HG03095 (cell line): ENCODE measurements at regions not wholly inside any gene's neighbourhood (a gene's known extent, or its start where the extent isn't known, plus 50 kb on each side); places are given as distances from the start of the nearest gene placed in this dataset.
"Not testable (repeated sequence)": the region's sequence is repeated elsewhere in the genome, so short reads cannot be mapped to it uniquely, and the experiment has no call there.

ENCODE experiments used
- ATAC-seq: cut with Tn5 transposase; IDR thresholded peaks from one replicate; pipeline ENCODE4 v1.9.1; 2021; ENCODE audit warnings: moderate library complexity; ENCODE audit not compliant: unreplicated experiment

DNA sequence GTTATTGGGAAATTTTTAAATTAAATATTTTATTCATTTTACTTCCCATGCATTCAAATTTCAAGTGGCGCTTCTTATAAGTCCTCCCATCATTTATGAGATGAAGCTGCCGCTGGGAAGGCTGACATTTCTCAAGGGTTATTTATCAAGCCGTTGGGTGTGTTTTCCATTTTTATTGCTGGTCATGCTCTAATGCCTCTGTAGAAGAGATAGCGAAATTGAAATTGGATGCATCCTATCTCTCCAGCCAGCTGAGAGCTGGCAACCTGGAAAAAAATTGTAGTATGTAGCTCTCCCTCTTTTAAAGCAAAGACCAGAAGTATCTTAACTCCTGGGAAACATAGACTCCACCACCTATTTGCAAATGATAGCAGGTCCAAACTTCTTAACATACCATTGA is 135.9 kb downstream of the C6orf118 start:
- no peak for ATAC-seq

DNA sequence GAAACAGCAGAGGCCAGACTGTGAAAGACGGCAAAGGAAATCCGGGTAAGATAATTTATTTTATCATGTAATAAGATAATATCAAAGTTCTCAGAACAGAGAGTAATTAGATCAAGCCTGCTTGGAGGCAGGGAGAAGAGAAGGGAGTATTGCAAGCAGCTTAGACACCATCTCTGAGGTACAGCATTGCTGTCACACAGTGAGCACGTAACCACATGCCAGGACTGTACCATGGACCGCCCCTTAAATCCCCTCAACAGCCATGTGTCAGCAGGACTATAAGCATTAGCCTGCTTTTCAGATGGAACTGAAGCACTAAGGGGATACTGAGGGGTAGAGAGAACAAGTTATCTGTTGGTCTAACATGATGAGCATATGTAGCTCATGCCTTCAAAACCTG is 141.5 kb downstream of the C6orf118 start:
- no peak for ATAC-seq

DNA sequence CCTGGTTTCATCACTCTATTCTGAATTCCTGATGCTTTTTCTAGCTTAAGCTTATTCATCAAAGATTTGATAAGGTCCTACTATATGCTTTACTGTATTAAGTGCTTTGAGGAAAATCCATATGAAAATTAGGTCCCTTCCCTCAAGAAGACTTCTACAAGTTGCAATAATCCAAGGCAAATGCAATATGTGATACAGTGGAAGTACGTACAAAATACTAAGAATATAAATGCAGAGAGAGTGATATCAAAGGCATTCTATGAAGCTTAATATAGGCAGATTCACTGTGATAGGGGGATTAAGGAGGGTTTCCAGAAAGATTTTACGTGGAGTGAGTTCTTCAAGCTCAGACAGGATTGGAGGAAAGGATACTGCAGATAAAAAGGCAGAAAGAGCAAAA is 142.1 kb downstream of the C6orf118 start:
- ATAC-seq: no peak

DNA sequence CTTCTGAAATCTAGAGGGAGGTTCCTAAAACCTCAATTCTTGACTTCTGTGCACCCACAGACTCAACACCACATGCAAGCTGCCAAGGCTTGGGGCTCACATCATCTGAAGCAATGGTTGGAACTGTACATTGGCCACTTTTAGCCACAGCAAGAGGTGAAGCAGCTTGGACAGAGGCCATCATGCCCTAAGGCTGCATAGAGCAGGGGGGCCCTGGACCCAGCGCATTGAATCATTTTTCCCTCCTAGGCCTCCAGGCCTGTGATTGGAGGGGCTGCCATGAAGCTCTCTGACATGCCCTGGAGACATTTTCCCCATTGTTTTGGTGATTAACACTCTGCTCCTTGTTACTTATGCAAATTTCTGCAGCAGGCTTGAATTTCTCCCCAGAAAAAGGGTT is 145.9 kb downstream of the C6orf118 start:
- no peak for ATAC-seq

DNA sequence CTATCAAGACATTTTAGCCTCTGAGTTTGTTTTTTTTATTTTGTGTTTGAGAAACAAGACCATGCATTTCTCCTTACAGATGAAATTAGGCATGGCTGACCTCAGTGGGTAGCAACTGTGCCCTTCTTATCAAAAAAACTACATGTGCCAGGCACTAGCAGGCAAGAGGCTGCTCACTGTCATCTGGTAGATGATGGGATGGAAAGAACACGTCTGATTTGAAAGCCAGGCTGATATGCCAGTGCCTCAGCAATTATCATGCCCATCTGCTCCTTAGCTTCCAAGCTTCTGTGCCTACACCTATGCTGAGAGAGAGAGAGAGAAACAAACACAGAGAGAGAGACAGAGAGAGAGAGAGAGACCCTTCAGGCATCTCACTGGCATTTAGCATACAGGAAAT is 149.9 kb downstream of the C6orf118 start:
- ATAC-seq: no peak

DNA sequence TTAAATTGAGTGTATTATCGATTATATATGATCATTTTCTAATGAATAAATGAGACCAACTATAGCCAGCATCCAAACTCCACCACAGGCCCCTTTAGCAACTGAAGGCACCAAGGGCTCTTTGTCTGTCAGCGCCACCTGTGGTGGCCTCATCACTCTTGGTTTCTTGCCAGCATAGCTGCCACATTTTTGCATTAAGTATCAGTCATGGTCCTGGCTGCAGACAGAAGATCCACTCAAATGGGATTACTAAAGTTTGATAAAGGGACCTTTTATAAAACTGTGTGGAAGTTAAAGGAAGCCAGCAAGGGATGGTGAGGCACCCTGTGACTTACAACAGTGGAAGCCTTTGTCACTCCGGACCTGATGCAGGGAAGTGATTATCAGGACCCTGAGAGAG is 162.9 kb downstream of the C6orf118 start:
- no peak for ATAC-seq

DNA sequence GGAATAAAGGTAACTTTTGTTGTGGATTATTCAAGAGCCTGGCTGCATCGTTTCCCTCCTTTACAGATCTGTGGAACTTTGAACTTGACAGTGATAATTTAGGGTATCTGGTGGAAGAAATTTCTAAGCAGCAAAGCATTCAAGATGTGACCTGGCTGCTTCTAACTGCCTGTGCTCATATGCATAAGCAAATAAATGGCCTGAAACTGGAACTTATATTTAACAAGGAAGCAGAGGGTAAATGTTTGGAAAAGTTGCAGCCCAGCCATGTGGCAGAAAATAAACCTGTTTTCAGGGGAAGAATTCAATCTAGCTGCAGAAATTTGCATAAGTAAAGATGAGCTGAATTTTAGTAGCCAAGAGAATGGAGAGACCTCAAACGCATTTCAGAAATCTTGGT is 173.5 kb downstream of the C6orf118 start:
- ATAC-seq: no peak

DNA sequence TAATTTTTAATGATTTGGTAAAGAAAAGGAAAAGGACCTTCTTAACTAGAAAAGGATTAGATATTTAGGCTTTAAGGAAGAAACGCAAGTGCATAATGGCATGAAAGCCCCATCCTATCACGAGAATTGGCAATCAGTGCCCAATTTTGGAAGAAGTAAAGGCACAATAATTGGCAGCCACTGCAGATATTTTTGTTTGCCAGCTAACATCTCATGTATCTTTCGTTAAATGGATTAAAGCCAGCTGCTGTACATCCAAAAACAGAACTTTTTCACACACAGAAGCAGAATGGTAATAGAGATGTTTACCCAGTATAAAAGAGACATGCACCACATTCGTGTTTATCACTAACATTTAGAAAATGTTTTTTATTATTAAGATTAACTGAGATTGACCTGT is 180.3 kb downstream of the C6orf118 start:
- no peak for ATAC-seq

DNA sequence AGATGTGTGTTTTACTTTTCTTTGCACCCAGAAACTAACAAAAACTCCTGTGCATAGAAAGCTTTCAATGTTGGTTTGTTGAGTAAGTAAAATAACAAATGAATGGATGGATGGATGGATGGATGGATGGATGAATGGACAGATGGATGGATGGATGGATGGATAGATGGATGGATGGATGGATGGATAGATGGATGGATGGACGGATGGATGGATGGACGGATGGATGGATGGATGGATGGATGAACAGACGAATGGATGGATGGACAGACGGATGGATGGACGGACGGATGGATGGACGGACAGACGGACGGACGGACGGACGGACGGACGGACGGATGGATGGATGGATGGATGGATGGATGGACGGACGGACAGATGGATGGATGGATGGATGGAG is 181.7 kb downstream of the C6orf118 start:
- not testable (repeated sequence) for ATAC-seq

DNA sequence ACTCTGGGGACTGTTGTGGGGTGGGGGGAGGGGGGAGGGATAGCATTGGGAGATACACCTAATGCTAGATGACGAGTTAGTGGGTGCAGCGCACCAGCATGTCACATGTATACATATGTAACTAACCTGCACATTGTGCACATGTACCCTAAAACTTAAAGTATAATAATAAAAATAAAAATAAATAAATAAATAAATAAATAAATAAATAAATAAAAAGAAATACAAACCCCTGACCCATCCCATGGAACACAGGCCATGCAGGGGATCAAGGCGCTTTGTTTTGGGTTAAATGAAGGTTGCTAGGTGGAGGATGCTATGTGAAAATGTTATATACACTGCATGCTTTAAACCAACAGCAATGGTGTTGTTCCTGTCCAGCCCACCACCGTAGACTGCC is 184.7 kb downstream of the C6orf118 start:
- ATAC-seq: not testable (repeated sequence)

DNA sequence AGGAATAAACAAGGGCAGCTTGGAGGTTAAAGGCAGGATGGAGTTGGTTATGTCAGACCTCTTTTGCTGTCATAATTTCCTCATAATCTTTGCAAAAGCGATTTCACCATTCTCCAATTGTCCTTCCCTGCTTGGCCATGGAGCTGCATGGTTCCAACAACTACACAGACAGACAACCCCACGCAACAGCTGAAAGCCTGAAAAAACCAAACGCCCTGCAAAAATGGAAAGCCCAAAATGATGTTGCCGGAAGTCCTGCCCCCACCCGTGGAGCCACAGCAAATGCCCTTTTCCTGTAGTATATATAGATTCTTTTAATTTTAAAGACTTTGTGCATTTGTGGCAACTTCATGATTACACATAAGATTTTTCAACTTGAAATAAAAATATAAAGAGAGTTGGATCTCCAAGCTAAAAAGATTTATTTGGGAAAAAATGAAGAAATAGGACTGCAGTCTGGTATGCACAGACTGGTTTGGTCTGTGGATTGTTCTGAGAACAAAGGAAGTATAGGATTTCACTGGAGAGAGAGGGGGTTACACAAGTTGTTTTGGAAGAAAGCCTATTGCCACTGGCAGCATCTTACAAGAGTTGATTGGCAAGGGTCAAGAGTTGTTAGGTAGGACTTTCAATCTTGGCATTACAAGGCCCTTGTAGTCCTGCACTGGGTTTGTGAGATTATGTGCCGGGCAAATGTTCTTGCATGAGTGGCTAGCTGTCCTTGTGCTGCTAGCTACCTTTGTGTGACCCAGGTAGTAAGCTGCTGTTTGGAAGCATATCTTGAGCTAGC is 190.0 kb downstream of the C6orf118 start:
- ATAC-seq: no peak

DNA sequence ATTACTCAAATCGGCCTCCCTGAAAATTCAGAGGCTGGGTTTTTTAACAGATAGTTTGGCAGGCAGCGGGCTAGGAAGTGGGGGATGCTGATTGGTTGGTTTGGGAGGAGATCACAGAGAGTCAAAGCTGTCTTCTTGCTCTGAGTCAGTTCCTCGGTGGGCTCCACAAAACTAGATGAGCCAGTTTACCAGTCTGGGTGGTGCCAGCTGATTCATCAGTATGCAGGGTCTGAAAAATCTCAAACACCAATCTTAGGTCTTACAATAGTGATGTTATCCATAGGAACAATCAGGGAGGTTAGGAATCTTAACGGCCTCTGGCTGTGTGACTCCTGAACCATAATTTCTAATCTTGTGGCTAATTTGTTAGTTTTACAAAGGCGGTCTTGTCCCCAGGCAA is 190.7 kb downstream of the C6orf118 start:
- no peak for ATAC-seq

DNA sequence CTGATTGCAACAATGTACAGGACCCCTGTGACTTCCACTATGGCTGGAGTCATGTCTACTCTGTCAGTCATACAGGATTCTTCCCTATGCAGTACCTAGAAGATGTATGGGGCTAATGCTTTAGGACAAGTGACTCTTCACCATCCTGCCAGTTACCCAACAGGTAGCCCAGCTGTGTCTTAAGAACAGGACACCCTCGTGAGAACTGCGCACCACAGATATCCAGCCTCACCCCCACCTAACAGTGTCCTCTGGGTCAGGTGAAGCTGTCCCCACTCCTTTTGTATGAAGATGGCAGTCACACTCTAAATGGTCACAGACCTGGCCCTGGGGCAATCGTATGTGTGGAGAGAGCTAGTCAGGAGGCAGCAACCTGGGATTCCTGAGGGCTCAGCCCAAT is 191.6 kb downstream of the C6orf118 start:
- ATAC-seq: no peak

DNA sequence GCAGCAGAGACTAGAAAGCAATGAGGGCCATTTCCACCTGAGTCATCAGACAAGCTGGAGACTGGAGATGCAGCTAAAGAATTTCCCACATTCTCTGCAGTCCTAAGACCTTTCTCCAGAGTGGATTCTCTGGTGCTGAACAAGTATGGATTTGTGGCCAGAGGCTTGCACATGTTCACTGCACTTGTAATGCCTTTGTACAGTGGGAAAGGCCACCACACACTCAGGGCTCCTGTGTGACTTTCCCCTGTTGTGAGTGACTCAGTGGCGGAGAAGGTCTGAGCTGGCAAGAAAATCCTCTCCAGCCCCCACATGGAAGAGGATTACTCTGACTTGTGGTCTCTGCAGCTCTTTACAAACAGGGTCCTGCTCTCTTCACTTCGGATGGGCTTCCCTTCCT is 192.3 kb downstream of the C6orf118 start:
- no peak for ATAC-seq

DNA sequence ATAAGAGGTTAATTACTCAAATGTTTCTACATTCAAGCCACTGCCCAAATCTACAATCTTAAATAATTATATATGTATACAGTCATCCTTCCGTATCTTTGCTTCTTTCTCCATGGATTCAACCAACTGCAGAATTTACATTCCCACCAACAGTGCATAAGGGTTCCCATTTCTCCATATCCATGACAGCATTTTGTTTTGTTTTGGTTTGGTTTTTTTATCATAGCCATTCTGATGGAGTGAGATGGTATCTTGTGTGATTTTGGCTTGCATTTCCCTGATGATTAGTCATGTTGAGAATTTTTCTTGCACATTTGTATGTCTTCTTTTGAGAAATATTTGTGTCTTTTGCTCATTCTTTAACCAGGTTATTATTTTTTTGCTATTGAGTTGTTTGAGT is 198.5 kb downstream of the C6orf118 start:
- ATAC-seq: no peak

DNA sequence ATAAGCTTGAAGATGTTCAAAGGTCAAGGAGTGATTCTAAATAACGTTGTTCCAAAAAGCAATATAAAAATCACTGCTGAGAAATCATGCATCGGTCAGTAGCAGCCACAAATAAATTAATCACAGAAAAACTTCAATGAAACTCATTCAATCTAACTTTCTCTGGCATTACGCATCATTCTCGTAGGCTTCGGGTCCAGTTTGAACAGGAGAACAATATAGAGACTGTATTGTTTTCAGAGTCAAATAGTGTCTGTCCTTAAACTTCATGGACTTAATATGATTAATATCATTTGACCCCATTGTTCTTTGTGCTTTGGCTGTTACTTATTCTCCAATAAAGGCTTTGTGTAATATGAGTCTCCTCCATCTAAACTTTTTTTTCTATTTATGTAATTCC is 200.4 kb downstream of the C6orf118 start:
- ATAC-seq: no peak

DNA sequence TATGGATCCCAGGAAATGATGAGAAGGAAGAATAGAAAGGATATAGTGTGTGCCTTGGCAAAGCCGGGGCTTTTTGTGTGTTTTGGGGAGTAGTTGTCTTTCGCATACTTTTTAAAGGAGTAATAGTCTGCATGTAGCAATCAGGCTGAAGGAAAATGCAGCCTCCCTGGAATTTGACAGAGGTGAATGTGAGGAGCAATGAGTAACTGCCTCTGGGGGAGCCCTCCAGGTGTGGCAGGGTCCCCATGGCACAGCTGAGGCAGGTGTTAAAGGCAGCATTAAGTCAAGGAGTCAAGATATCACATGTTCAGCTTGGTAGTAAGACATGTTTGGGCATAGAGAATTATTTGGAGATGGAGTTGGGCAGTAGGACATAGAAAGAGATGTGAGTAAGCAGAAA is 203.1 kb downstream of the C6orf118 start:
- no peak for ATAC-seq

DNA sequence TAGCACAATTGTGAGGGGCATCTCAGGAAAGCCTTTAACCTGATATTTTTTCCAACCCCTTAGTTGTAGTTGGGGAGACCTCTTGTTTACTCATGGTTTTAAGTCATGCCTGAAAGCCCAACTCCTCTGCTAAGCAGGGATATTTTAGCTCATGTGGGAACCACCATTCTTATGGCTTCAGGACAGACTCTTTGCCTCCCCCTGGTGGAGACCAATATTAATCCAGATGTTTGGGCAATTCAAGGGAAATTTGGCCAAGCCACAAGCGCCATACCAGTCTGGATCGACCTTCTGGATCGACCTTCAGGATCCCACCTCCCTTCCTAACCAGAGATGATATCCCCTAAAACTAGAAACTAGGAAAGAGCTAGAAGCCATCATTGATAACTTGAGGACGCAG is 211.2 kb downstream of the C6orf118 start:
- no peak for ATAC-seq

DNA sequence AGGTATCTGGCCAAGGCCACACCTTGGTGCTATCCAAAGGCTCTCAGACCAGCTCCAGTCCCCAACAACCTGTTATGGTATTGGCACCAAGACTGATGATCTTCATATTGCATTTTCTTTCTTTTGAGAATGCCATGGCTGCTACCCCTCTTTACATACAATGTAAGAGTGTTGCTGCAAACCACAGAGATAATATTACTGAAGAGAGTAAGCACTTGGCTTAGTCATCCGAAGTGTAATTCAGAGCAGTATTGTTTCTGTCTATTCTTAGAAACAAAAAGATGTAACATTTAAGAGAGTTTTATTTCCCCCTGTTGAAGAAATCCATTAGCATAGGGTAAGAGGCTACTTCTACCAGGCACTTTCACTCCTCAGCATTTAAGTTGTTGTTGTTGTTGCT is 212.5 kb downstream of the C6orf118 start:
- no peak for ATAC-seq

DNA sequence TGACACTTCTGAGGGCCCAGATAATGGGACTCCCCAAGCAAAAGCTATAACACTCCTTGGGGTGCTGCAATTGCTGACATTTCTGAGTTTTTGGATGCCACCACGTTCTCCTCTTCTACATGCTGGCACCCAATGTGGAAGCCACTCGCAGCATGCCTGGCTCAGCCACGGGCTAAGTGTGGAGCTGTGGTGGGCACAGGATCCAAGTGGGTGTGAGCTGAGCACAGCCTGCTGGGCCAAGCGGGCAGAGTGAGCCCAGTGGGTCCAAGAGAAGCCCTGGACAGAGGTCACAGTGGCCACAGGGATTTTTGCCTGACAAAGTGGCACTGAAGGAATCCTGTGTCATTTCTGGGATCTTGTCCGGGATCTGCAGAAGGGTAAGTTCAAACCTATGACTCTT is 213.2 kb downstream of the C6orf118 start:
- ATAC-seq: no peak

DNA sequence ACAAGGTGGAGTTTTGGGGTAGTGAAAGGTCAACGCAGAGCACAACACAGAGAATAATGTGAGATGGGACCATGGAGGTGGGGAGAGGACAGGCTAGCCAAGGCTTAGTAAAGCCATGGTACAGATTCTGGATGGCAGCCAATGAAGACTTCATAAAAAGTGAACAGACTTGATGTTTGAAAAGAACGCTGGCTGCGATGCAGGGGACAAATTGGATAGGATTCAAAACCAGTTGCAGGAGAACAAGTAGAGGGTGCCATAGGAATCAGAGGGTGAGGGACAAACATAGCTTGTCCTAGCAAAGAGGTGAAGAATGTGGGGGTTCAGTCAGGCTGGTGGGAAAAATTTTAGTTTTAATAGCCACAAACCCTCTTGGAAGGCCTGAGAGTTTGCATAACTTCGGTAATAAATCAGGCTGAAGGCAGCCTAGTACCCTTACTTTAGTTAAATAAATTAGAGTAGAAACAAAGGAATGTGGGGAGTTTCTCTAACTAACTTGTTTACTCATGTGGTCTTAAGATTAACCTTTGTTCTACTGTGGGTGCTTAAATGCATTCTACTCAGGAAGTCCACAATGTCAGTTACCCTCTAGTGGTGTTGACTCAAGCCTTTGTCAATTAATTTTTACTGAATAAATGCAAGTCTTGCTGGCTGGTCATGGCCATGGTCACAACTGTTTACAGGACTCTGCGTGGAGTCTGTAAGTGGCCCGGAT is 216.4 kb downstream of the C6orf118 start:
- ATAC-seq: no peak

DNA sequence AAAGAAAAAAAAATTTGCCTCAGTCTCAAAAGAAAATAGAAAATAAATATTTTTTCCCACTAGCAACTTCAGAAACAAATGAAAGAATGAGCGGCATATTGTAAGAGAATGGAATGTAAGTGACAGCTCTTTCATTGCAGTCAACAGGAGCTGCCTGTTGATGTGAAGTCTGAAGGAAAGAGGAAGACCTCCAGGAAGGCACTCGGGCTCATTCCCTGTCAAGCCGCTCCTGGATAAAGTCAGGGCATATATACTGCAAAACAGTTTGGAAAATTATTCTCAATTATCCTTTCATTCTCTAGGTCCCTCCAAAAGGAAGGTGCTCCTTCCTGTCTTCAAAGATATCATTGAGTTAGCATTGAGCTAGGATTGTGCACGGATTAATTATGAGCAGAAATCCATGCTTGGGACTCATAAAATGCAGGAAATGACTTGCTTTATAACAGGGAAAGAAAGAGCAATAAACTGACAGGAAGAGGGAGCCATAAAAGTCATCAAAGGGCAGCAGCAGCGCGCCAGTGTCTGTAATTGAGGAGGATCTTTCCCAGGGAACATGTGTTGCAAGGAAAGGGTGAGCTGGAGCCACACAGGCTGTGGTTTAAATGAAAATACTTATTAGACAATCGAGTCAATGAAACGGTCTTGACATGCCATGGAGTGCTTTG is 218.2 kb downstream of the C6orf118 start:
- no peak for ATAC-seq
